ENCODE measurements at regions not wholly inside any gene's neighbourhood (a gene's known extent, or its start where the extent isn't known, plus 50 kb on each side); places are given as distances from the start of the nearest gene placed in this dataset.

DNA sequence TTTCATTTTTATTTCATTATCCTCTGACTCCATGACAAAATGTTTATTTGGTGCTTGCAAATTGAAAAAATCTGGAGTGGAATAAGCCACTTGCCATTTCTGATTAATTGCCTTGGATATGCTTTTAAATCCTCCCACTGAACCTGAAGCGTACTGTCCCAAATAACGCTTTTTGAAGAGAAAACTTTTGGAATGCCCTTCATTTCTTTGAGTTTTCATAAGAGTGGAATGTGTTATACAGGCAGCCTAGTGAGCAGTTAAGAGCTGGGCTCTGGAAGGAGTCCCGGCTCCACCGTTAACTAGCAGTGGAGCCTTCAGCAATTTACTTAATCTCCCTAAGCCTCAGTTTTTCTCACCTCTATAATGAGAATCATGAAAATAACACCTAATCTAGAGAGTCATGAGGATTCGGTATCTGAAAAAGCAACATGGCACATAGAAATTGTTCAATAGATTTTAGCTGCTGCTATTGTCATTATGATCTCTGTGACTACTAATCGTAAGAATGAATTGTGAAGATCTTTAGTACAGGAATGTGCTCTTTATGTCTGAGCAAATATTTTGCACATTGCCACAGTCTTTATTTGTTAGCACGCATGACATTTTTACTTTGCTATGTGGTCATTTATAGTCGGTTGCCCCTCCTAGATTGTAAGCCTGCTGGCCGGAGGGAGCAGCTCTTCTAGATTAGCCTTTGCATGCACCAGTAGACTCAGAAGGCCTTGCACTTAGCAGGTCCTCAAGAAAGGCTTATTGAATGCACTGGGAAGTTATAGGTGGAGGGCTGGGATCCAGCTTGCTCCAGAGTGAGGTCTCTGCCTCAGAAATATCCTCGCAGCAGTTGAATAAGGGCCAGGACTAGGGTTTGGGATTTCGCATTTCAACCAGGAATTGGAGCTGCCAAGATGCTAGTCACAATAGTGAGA, 59.4 kb downstream of the PLCE1 start:
- Mint-ChIP-seq H3K4me3 (no peak overlapping the region), H3K9me3 (no peaks in the 10 kb centered on the region), H3K27me3 (ENCODE audit: insufficient read depth, low read depth, poor library complexity) (no peaks in the 10 kb centered on the region), H3K4me1 (peaks cover 5% of the 10 kb centered on the region), H3K27ac (no peak overlapping the region), H3K36me3 (ENCODE audit: low read depth) (no peaks in the 10 kb centered on the region)
- ATAC-seq (no peak; the same call in 2 of the 3 replicates), DNase-seq (ENCODE audit: low spot score) (no peak)
- TF ChIP-seq CREB1 (CRISPR knock-in tag; IDR thresholded peaks at IDR 0.05; ENCODE audit: low read depth): no peak
- TF ChIP-seq CTCF (conservative IDR thresholded peaks at IDR 0.05; ENCODE audit: low read depth in 2 of 2): no peak
- no peak for TF ChIP-seq ZNF114 (CRISPR knock-in tag; IDR thresholded peaks at IDR 0.05)
- TF ChIP-seq, protein P1, sequence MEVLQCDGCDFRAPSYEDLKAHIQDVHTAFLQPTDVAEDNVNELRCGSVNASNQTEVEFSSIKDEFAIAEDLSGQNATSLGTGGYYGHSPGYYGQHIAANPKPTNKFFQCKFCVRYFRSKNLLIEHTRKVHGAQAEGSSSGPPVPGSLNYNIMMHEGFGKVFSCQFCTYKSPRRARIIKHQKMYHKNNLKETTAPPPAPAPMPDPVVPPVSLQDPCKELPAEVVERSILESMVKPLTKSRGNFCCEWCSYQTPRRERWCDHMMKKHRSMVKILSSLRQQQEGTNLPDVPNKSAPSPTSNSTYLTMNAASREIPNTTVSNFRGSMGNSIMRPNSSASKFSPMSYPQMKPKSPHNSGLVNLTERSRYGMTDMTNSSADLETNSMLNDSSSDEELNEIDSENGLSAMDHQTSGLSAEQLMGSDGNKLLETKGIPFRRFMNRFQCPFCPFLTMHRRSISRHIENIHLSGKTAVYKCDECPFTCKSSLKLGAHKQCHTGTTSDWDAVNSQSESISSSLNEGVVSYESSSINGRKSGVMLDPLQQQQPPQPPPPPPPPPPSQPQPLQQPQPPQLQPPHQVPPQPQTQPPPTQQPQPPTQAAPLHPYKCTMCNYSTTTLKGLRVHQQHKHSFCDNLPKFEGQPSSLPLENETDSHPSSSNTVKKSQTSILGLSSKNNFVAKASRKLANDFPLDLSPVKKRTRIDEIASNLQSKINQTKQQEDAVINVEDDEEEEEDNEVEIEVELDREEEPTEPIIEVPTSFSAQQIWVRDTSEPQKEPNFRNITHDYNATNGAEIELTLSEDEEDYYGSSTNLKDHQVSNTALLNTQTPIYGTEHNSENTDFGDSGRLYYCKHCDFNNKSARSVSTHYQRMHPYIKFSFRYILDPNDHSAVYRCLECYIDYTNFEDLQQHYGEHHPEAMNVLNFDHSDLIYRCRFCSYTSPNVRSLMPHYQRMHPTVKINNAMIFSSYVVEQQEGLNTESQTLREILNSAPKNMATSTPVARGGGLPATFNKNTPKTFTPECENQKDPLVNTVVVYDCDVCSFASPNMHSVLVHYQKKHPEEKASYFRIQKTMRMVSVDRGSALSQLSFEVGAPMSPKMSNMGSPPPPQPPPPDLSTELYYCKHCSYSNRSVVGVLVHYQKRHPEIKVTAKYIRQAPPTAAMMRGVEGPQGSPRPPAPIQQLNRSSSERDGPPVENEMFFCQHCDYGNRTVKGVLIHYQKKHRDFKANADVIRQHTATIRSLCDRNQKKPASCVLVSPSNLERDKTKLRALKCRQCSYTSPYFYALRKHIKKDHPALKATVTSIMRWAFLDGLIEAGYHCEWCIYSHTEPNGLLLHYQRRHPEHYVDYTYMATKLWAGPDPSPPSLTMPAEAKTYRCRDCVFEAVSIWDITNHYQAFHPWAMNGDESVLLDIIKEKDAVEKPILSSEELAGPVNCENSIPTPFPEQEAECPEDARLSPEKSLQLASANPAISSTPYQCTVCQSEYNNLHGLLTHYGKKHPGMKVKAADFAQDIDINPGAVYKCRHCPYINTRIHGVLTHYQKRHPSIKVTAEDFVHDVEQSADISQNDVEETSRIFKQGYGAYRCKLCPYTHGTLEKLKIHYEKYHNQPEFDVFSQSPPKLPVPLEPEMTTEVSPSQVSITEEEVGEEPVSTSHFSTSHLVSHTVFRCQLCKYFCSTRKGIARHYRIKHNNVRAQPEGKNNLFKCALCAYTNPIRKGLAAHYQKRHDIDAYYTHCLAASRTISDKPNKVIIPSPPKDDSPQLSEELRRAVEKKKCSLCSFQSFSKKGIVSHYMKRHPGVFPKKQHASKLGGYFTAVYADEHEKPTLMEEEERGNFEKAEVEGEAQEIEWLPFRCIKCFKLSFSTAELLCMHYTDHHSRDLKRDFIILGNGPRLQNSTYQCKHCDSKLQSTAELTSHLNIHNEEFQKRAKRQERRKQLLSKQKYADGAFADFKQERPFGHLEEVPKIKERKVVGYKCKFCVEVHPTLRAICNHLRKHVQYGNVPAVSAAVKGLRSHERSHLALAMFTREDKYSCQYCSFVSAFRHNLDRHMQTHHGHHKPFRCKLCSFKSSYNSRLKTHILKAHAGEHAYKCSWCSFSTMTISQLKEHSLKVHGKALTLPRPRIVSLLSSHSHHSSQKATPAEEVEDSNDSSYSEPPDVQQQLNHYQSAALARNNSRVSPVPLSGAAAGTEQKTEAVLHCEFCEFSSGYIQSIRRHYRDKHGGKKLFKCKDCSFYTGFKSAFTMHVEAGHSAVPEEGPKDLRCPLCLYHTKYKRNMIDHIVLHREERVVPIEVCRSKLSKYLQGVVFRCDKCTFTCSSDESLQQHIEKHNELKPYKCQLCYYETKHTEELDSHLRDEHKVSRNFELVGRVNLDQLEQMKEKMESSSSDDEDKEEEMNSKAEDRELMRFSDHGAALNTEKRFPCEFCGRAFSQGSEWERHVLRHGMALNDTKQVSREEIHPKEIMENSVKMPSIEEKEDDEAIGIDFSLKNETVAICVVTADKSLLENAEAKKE (CRISPR knock-in tag; IDR thresholded peaks at IDR 0.05): no peak
- TF ChIP-seq, protein P2, sequence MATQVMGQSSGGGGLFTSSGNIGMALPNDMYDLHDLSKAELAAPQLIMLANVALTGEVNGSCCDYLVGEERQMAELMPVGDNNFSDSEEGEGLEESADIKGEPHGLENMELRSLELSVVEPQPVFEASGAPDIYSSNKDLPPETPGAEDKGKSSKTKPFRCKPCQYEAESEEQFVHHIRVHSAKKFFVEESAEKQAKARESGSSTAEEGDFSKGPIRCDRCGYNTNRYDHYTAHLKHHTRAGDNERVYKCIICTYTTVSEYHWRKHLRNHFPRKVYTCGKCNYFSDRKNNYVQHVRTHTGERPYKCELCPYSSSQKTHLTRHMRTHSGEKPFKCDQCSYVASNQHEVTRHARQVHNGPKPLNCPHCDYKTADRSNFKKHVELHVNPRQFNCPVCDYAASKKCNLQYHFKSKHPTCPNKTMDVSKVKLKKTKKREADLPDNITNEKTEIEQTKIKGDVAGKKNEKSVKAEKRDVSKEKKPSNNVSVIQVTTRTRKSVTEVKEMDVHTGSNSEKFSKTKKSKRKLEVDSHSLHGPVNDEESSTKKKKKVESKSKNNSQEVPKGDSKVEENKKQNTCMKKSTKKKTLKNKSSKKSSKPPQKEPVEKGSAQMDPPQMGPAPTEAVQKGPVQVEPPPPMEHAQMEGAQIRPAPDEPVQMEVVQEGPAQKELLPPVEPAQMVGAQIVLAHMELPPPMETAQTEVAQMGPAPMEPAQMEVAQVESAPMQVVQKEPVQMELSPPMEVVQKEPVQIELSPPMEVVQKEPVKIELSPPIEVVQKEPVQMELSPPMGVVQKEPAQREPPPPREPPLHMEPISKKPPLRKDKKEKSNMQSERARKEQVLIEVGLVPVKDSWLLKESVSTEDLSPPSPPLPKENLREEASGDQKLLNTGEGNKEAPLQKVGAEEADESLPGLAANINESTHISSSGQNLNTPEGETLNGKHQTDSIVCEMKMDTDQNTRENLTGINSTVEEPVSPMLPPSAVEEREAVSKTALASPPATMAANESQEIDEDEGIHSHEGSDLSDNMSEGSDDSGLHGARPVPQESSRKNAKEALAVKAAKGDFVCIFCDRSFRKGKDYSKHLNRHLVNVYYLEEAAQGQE (IDR thresholded peaks at IDR 0.05; ENCODE audit: unreplicated experiment): no peak
- TF ChIP-seq, protein P3, sequence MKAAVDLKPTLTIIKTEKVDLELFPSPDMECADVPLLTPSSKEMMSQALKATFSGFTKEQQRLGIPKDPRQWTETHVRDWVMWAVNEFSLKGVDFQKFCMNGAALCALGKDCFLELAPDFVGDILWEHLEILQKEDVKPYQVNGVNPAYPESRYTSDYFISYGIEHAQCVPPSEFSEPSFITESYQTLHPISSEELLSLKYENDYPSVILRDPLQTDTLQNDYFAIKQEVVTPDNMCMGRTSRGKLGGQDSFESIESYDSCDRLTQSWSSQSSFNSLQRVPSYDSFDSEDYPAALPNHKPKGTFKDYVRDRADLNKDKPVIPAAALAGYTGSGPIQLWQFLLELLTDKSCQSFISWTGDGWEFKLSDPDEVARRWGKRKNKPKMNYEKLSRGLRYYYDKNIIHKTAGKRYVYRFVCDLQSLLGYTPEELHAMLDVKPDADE (IDR thresholded peaks at IDR 0.05): no peak
- TF ChIP-seq JUNB (IDR thresholded peaks at IDR 0.05; ENCODE audit: unreplicated experiment): no peak
- TF ChIP-seq STAT1 (IDR thresholded peaks at IDR 0.05; ENCODE audit: unreplicated experiment): no peak
- TF ChIP-seq EZH2 (IDR thresholded peaks at IDR 0.05; ENCODE audit: low read depth, unreplicated experiment): no peak
- no peak for TF ChIP-seq EZH2phosphoT487 (IDR thresholded peaks at IDR 0.05; ENCODE audit: unreplicated experiment)
- TF ChIP-seq ZNF331 (CRISPR knock-in tag; IDR thresholded peaks at IDR 0.05; ENCODE audit: low read depth): no peak
- no peak for TF ChIP-seq POLR2AphosphoS5 (IDR thresholded peaks at IDR 0.05; ENCODE audit: low read depth)
- TF ChIP-seq NANOG (IDR thresholded peaks at IDR 0.05; ENCODE audit: borderline replicate concordance): no peak
- Histone ChIP-seq H3K27ac (ENCODE audit: low read depth) (no peak overlapping the region), H3K9me2 (ENCODE audit: insufficient read depth) (no peaks in the 10 kb centered on the region), H2AFZ (0 out of 2 replicates have a peak overlapping the region, but pooled peaks have one; percentile 20), H3K4me3 (no peak overlapping the region), H3K36me3 (ENCODE audit: insufficient read depth) (no peaks in the 10 kb centered on the region), H3K4me2 (no peak overlapping the region), H3K79me2 (replicated peaks; ENCODE audit: insufficient read depth) (no peaks in the 10 kb centered on the region), H3K27me3 (ENCODE audit: insufficient read depth) (no peaks in the 10 kb centered on the region), H3K4me1 (ENCODE audit: insufficient read depth) (no peaks in the 10 kb centered on the region), H3F3A (replicated peaks; ENCODE audit: low read depth) (no peaks in the 10 kb centered on the region), H4K20me1 (replicated peaks; ENCODE audit: insufficient read depth) (no peaks in the 10 kb centered on the region)

Measured in GM23338 (cell line).